HG02870 (cell line): ENCODE measurements at regions not wholly inside any gene's neighbourhood (a gene's known extent, or its start where the extent isn't known, plus 50 kb on each side); places are given as distances from the start of the nearest gene placed in this dataset.
A peak's percentile ranks its signal among the peaks of the same experiment; 100 is the strongest.

Experiments
- ATAC-seq: cut with Tn5 transposase; IDR thresholded peaks from one replicate; pipeline ENCODE4 v1.9.1; 2021; ENCODE audit warnings: mild to moderate bottlenecking, moderate library complexity; ENCODE audit not compliant: unreplicated experiment

- ATAC-seq = no peak
Measured at GRCh38 chr10:65847436-65848230, 1078.2 kb upstream of the LRRTM3 start.

- ATAC-seq = no peak
Measured at GRCh38 chr10:65858841-65859240, 1067.0 kb upstream of the LRRTM3 start.

GRCh38 chr10:65861249-65861648, 1064.6 kb upstream of the LRRTM3 start:
- ATAC-seq = peak; percentile 87
